ENCODE measurements at regions not wholly inside any gene's neighbourhood (a gene's known extent, or its start where the extent isn't known, plus 50 kb on each side); places are given as distances from the start of the nearest gene placed in this dataset.

DNA sequence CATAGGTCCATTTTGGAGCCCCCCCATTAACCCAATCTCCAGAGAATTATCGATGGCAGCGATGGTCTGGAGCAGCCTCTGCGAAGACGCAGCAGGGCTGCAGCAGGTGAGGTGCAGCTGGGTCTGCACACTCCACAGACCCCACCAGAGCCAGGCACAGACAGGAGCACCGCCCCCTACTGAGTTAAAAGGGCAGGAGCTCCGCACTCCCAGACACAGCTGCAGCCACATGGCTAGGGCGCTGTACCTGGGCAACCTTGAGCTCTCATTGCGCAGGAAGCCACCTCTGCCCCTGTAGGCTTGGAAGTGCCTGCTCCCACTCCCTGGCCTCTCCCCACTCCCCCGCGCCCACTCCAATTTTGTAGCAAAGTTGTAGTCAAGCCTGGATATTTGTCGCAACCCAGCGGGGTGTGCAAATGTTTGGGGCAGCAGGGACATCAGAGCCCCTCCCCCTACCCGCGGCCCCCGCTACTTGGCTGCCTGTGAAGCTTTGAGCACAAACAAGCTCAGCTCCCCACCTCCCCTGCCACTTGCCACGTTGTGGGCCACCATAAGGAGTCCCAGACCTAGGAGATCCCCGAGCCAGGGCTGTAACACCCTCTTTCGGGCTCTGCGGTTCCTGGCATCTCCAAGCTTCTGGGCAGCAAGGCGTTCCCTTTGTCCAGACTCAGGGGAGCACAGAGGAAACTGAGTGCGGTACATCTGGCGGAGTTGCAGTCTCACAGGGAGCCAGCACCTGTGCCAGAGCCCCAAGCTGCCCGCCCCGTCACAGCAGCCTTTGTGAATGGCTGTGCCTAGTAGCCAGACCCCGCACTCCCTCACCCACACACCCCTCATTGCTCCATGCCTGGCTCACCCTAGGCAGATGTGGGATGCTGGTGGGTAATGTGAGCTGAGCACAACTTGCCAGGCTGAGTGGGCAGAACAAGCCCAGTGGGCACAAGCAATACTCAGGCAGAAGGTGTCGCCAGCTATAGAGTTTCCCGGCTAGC is 949.7 kb upstream of the SLITRK1 start:
- H2BK120ac ChIP-seq (ENCODE audit: low read depth, low read length) = no peak overlapping the region
- no peak overlapping the region for H2BK20ac ChIP-seq (ENCODE audit: low read depth, low read length)
- H2BK5ac ChIP-seq (ENCODE audit: low read depth, low read length, poor library complexity, severe bottlenecking) = no peak overlapping the region
- POLR2A ChIA-PET (ENCODE audit: unreplicated experiment) = no interaction called here
- no peak overlapping the region for H4K8ac ChIP-seq (ENCODE audit: low read depth in 2 of 2, low read length in 2 of 2)
- H3K9ac ChIP-seq (ENCODE audit: low read depth, low read length) = no peak overlapping the region
- no peak overlapping the region for H3K18ac ChIP-seq (ENCODE audit: low read depth, low read length)
- H3K4me2 ChIP-seq (ENCODE audit: low read depth, low read length) = no peak overlapping the region
- dilution Hi-C loops (cut with HindIII; ENCODE audit: low sequenced_read_pairs, unreplicated experiment) = no loop called here
- no peak overlapping the region for H3K4me3 ChIP-seq (ENCODE audit: insufficient read depth, low read depth, low read length)
- H3K4me1 ChIP-seq (ENCODE audit: control insufficient read depth, insufficient read depth, low read length) = no peaks in the 10 kb centered on the region
- in situ Hi-C loops (cut with MboI; ENCODE audit: low sequenced_read_pairs) = no loop called here
- H2AFZ ChIP-seq (replicated peaks; ENCODE audit: low read length, poor library complexity) = no peak overlapping the region
- H3K36me3 ChIP-seq (ENCODE audit: control insufficient read depth, insufficient read depth, low read length) = no peaks in the 10 kb centered on the region
- H3K56ac ChIP-seq (ENCODE audit: extremely low read depth, insufficient read depth, low read length) = no peak overlapping the region
- H4K20me1 ChIP-seq (ENCODE audit: insufficient read depth, low read length) = no peaks in the 10 kb centered on the region
- no peaks in the 10 kb centered on the region for H3K27me3 ChIP-seq (ENCODE audit: control insufficient read depth, insufficient read depth, low read length)
- H3K27ac ChIP-seq (ENCODE audit: insufficient read depth, low read length) = no peak overlapping the region
- H3K14ac ChIP-seq (replicated peaks; ENCODE audit: low read depth, low read length) = no peak overlapping the region
- H2AK9ac ChIP-seq (replicated peaks; ENCODE audit: low read depth, low read length, poor library complexity) = no peak overlapping the region
- no peak overlapping the region for H2AK5ac ChIP-seq (ENCODE audit: low read depth, low read length)
- DNase-seq (no peak), ATAC-seq (ENCODE audit: low read depth) (no peak)
- H3K9me3 ChIP-seq (ENCODE audit: control insufficient read depth, insufficient read depth, low read length) = peaks cover 2% of the 10 kb centered on the region; the same call in 1 of the 2 replicates
- H4K5ac ChIP-seq (ENCODE audit: low read depth, low read length) = no peak overlapping the region
- BruUV-seq (replicated peaks) = no TSS peak
- H3K79me1 ChIP-seq (ENCODE audit: low read depth in 1 of 2, low read length in 2 of 2) = no peaks in the 10 kb centered on the region
- TF ChIP-seq RAD21 (IDR thresholded peaks at IDR 0.05; ENCODE audit: low read length) = no peak
- no peak for TF ChIP-seq FOS (IDR thresholded peaks at IDR 0.05; ENCODE audit: low read depth, low read length)
- TF ChIP-seq MAZ (IDR thresholded peaks at IDR 0.05; ENCODE audit: borderline replicate concordance, low read depth, low read length) = no peak
- no peak for TF ChIP-seq NFE2L2 (IDR thresholded peaks at IDR 0.05; ENCODE audit: low read depth, low read length)
- no peak for TF ChIP-seq CEBPB (IDR thresholded peaks at IDR 0.05; ENCODE audit: low read depth, low read length)
- TF ChIP-seq MXI1 (IDR thresholded peaks at IDR 0.05; ENCODE audit: borderline replicate concordance, low read depth, low read length) = no peak
- TF ChIP-seq POLR2A (IDR thresholded peaks at IDR 0.05; ENCODE audit: low read depth, low read length) = no peak
- TF ChIP-seq, protein P1, sequence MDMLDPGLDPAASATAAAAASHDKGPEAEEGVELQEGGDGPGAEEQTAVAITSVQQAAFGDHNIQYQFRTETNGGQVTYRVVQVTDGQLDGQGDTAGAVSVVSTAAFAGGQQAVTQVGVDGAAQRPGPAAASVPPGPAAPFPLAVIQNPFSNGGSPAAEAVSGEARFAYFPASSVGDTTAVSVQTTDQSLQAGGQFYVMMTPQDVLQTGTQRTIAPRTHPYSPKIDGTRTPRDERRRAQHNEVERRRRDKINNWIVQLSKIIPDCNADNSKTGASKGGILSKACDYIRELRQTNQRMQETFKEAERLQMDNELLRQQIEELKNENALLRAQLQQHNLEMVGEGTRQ (IDR thresholded peaks at IDR 0.05; ENCODE audit: low read depth, low read length) = no peak
- TF ChIP-seq RFX5 (IDR thresholded peaks at IDR 0.05; ENCODE audit: low read depth, low read length) = no peak
- TF ChIP-seq, protein P2, sequence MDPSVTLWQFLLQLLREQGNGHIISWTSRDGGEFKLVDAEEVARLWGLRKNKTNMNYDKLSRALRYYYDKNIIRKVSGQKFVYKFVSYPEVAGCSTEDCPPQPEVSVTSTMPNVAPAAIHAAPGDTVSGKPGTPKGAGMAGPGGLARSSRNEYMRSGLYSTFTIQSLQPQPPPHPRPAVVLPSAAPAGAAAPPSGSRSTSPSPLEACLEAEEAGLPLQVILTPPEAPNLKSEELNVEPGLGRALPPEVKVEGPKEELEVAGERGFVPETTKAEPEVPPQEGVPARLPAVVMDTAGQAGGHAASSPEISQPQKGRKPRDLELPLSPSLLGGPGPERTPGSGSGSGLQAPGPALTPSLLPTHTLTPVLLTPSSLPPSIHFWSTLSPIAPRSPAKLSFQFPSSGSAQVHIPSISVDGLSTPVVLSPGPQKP (IDR thresholded peaks at IDR 0.05; ENCODE audit: borderline replicate concordance, low read depth, low read length) = no peak
- H4K91ac ChIP-seq (ENCODE audit: insufficient read depth, low read depth, low read length) = no peak overlapping the region
- intact Hi-C loops (cut with micrococcal nuclease) = no loop called here
- no CpG with 5 or more reads among the region's 27 CpGs for WGBS, 2 experiments (ENCODE audit: extremely low coverage in 2 of 2, insufficient read length in 1 of 2)
- CTCF ChIA-PET = no interaction called here
- H3K9me1 ChIP-seq (ENCODE audit: insufficient read depth, low read length) = no peaks in the 10 kb centered on the region
- no peak overlapping the region for H3K23ac ChIP-seq (ENCODE audit: low read depth, low read length)
- H2BK15ac ChIP-seq (ENCODE audit: low read depth, low read length) = no peak overlapping the region
- H3K4ac ChIP-seq (ENCODE audit: low read depth, low read length) = no peak overlapping the region

Measured in IMR-90 (cell line).